H1 (cell line): ENCODE measurements at regions not wholly inside any gene's neighbourhood (a gene's known extent, or its start where the extent isn't known, plus 50 kb on each side); places are given as distances from the start of the nearest gene placed in this dataset.

Experiments
- CTCF ChIA-PET: fragments of 300-600 bp; sonication (Branson Sonifier 250); formaldehyde crosslinking; loops from one replicate; lab custom pipeline; 2021; ENCODE audit not compliant: partially characterized antibody; lab: Charles Lee
- POLR2A ChIA-PET: fragments of 300-600 bp; sonication (Branson Sonifier 250); formaldehyde crosslinking; loops from one replicate; lab custom pipeline; 2021; ENCODE audit warnings: inconsistent platforms; ENCODE audit not compliant: partially characterized antibody; lab: Charles Lee
- DNase-seq, 2 experiments: peaks; one replicate each; pipeline versions ENCODE4 v3.0.0 to v3.0.0-alpha.2; 2010 to 2022; ENCODE audit warnings: low spot score in 2 of 2, low read depth in 1 of 2, mixed read lengths in 1 of 2
- FAIRE-seq: peaks from 2 replicates; lab custom pipeline; 2011; peaks lifted over from hg19 to GRCh38; lab: Jason Lieb, UNC
- H2AFZ ChIP-seq: 2 replicates; pipeline ENCODE4 v1.8.1; 2012; ENCODE audit warnings: low read length, inconsistent platforms
- H2AK5ac ChIP-seq: 2 replicates; pipeline ENCODE4 v1.6.1; 2013; ENCODE audit warnings: low read depth, low read length
- H2BK120ac ChIP-seq: replicated peaks from 2 replicates; pipeline ENCODE3; 2013; ENCODE audit warnings: low read depth, low read length, inconsistent platforms
- H2BK12ac ChIP-seq: 2 replicates; pipeline ENCODE4 v1.6.1; 2013; ENCODE audit warnings: low read depth, low read length
- H2BK15ac ChIP-seq: 2 replicates; pipeline ENCODE4 v1.6.1; 2013; ENCODE audit warnings: low read length
- H2BK20ac ChIP-seq: 2 replicates; pipeline ENCODE4 v1.6.1; 2013; ENCODE audit warnings: low read length
- H2BK5ac ChIP-seq: 2 replicates; pipeline ENCODE4 v1.6.1; 2013; ENCODE audit warnings: low read depth, low read length
- H3K14ac ChIP-seq: 2 replicates; pipeline ENCODE4 v1.6.1; 2013; ENCODE audit warnings: inconsistent platforms; ENCODE audit not compliant: insufficient read length
- H3K18ac ChIP-seq: 2 replicates; pipeline ENCODE4 v1.6.1; 2013; ENCODE audit warnings: low read length; ENCODE audit errors: extremely low read depth
- H3K23ac ChIP-seq: 2 replicates; pipeline ENCODE4 v1.6.1; 2013; ENCODE audit warnings: inconsistent platforms; ENCODE audit not compliant: insufficient read length
- H3K23me2 ChIP-seq: 2 replicates; pipeline ENCODE4 v1.6.1; 2013; ENCODE audit warnings: low read depth, low read length
- H3K27ac ChIP-seq: 2 replicates; pipeline ENCODE4 v1.6.1; 2011; ENCODE audit warnings: low read depth, low read length, inconsistent platforms
- H3K27me3 ChIP-seq, 4 experiments: replicated peaks in 1 of 4; 1 replicate in 1 of 4; 2 replicates in 3 of 4; pipeline versions ENCODE4 v1.6.1 to v1.8.1; 2011 to 2013; ENCODE audit warnings: low read length in 3 of 4, mild to moderate bottlenecking in 3 of 4, inconsistent platforms in 2 of 4, mixed read lengths in 2 of 4, moderate library complexity in 1 of 4; ENCODE audit not compliant: control insufficient read depth in 3 of 4, insufficient read depth in 3 of 4; ENCODE audit errors: extremely low read depth in 1 of 4
- H3K36me3 ChIP-seq, 4 experiments: 2 replicates each; pipeline versions ENCODE4 v1.6.1 to v1.8.1; 2011 to 2013; ENCODE audit warnings: mild to moderate bottlenecking in 4 of 4, low read length in 3 of 4, moderate library complexity in 2 of 4, control low read depth in 1 of 4, inconsistent platforms in 1 of 4; ENCODE audit not compliant: insufficient read depth in 4 of 4, control insufficient read depth in 2 of 4
- H3K4ac ChIP-seq: replicated peaks from 2 replicates; pipeline ENCODE3; 2013; ENCODE audit warnings: low read length, low read depth, mixed read lengths, inconsistent platforms; ENCODE audit not compliant: insufficient read length
- H3K4me1 ChIP-seq, 4 experiments: replicated peaks in 1 of 4; 1 replicate in 1 of 4; 2 replicates in 3 of 4; pipeline versions ENCODE4 v1.6.1 to v1.8.1; 2011 to 2013; ENCODE audit warnings: low read length in 3 of 4, inconsistent platforms in 2 of 4, mixed read lengths in 1 of 4; ENCODE audit not compliant: insufficient read depth in 4 of 4, control insufficient read depth in 3 of 4
- H3K4me2 ChIP-seq, 2 experiments: 2 replicates each; pipeline versions ENCODE4 v1.6.1 to v1.8.1; 2011 to 2013; ENCODE audit warnings: low read depth in 2 of 2, low read length in 2 of 2, control low read depth in 1 of 2, inconsistent platforms in 1 of 2, mild to moderate bottlenecking in 1 of 2; ENCODE audit not compliant: insufficient read depth in 1 of 2
- H3K4me3 ChIP-seq, 4 experiments: fragments of 200-600, 300-600 bp in 1 of 4; sonication (generic), shearing (Covaris generic), sonication (Bioruptor Twin) in 1 of 4; 2 replicates each; pipeline versions ENCODE4 v1.5.1 to v1.8.1; 2011 to 2016; ENCODE audit warnings: low read length in 4 of 4, low read depth in 3 of 4, control low read depth in 2 of 4, inconsistent platforms in 2 of 4, mild to moderate bottlenecking in 2 of 4, mixed read lengths in 1 of 4, moderate library complexity in 1 of 4; ENCODE audit not compliant: insufficient read depth in 2 of 4; ENCODE audit errors: extremely low read depth in 1 of 4
- H3K56ac ChIP-seq: replicated peaks from 2 replicates; pipeline ENCODE3; 2013; ENCODE audit warnings: low read depth, mild to moderate bottlenecking, mixed read lengths, low read length, inconsistent platforms; ENCODE audit not compliant: insufficient read length
- H3K79me1 ChIP-seq: 2 replicates; pipeline ENCODE4 v1.6.1; 2013; ENCODE audit warnings: low read depth, low read length, control low read depth
- H3K79me2 ChIP-seq, 2 experiments: 2 replicates each; pipeline versions ENCODE4 v1.6.1 to v1.8.1; 2012 to 2013; ENCODE audit warnings: low read length in 2 of 2, mild to moderate bottlenecking in 2 of 2, inconsistent platforms in 1 of 2; ENCODE audit not compliant: insufficient read depth in 2 of 2, control insufficient read depth in 1 of 2
- H3K9ac ChIP-seq, 4 experiments: replicated peaks in 1 of 4; 1 replicate in 1 of 4; 2 replicates in 3 of 4; pipeline versions ENCODE4 v1.6.1 to v1.8.1; 2011 to 2013; ENCODE audit warnings: low read depth in 3 of 4, low read length in 3 of 4, control low read depth in 2 of 4, mild to moderate bottlenecking in 2 of 4, moderate library complexity in 2 of 4, inconsistent platforms in 1 of 4; ENCODE audit errors: extremely low read depth in 1 of 4
- H3K9me3 ChIP-seq, 2 experiments: 2 replicates each; pipeline versions ENCODE4 v1.6.1 to v1.8.1; 2012 to 2013; ENCODE audit warnings: mild to moderate bottlenecking in 2 of 2, moderate library complexity in 2 of 2, control low read depth in 1 of 2, inconsistent platforms in 1 of 2, low read depth in 1 of 2, low read length in 1 of 2, mixed read lengths in 1 of 2; ENCODE audit not compliant: insufficient read depth in 2 of 2
- H4K20me1 ChIP-seq, 2 experiments: replicated peaks in 1 of 2; 2 replicates each; pipeline versions ENCODE3 to v1.8.1; 2011 to 2013; ENCODE audit warnings: inconsistent platforms in 2 of 2, low read length in 2 of 2, mild to moderate bottlenecking in 1 of 2; ENCODE audit not compliant: insufficient read depth in 2 of 2, control insufficient read depth in 1 of 2
- H4K5ac ChIP-seq: 2 replicates; pipeline ENCODE4 v1.6.1; 2013; ENCODE audit warnings: low read length, low read depth, mixed read lengths, inconsistent platforms; ENCODE audit not compliant: insufficient read length
- H4K8ac ChIP-seq: 2 replicates; pipeline ENCODE4 v1.8.0; 2013; ENCODE audit warnings: mild to moderate bottlenecking, moderate library complexity, low read length, inconsistent platforms; ENCODE audit not compliant: insufficient read depth; ENCODE audit errors: extremely low read depth
- H4K91ac ChIP-seq: replicated peaks from 2 replicates; pipeline ENCODE3; 2013; ENCODE audit warnings: low read length, mixed read lengths, inconsistent platforms; ENCODE audit not compliant: insufficient read length
- CHD7 ChIP-seq: fragments of 300-600 bp; sonication (generic); IDR thresholded peaks from 2 replicates; pipeline ENCODE4 v1.7.1; 2012; ENCODE audit warnings: low read length, moderate library complexity, mild to moderate bottlenecking, inconsistent platforms; ENCODE audit not compliant: insufficient replicate concordance
- WGBS, 2 experiments: shearing (Covaris generic) in 1 of 2; methylation state at CpG; one replicate each; pipeline versions ENCODE4 v1.1.6 to v1.1.7; 2013 to 2015; ENCODE audit warnings: low lambda C conversion rate in 2 of 2, mixed read lengths in 2 of 2, inconsistent platforms in 1 of 2, low coverage in 1 of 2, missing lambda C conversion rate in 1 of 2; ENCODE audit not compliant: insufficient replicate concordance in 2 of 2, insufficient coverage in 1 of 2, insufficient read length in 1 of 2; ENCODE audit errors: extremely low coverage in 1 of 2, missing lambda C conversion rate in 1 of 2; 5-methylcytosine and 5-hydroxymethylcytosine counted together

GRCh38 chr5:23648656-23649055 lies 141.2 kb downstream of the PRDM9 start:
- POLR2A ChIA-PET: no interaction called here
- Histone ChIP-seq H3K18ac (no peak overlapping the region), H3K27me3 (no peaks in the 10 kb centered on the region), H3K23ac (no peak overlapping the region), H2BK120ac (no peak overlapping the region), H3K4ac (no peak overlapping the region), H3K36me3 (no peaks in the 10 kb centered on the region), H3K4me3 (no peak overlapping the region), H2AK5ac (no peak overlapping the region), H2BK20ac (no peak overlapping the region), H4K20me1 (no peaks in the 10 kb centered on the region), H4K5ac (no peak overlapping the region), H3K14ac (no peak overlapping the region), H2BK15ac (no peak overlapping the region), H2BK12ac (no peak overlapping the region), H3K79me1 (no peaks in the 10 kb centered on the region), H3K9me3 (no peaks in the 10 kb centered on the region), H2AFZ (no peak overlapping the region), H3K9ac (no peak overlapping the region), H3K56ac (no peak overlapping the region), H4K91ac (no peak overlapping the region), H2BK5ac (no peak overlapping the region), H3K4me1 (no peaks in the 10 kb centered on the region), H3K23me2 (no peaks in the 10 kb centered on the region), H3K79me2 (no peaks in the 10 kb centered on the region), H3K27ac (no peak overlapping the region), H4K8ac (no peak overlapping the region), H3K4me2 (no peak overlapping the region)
- 88% methylated on average over 1 of the region's 1 CpG; no CpG with 5 or more reads in 1 of the 2 experiments for WGBS, 2 experiments
- FAIRE-seq (no peak), DNase-seq (no peak)
- CTCF ChIA-PET: no interaction called here
- no peak for TF ChIP-seq CHD7
